DND-41 (cell line): ENCODE measurements at regions not wholly inside any gene's neighbourhood (a gene's known extent, or its start where the extent isn't known, plus 50 kb on each side); places are given as distances from the start of the nearest gene placed in this dataset.

Source experiments
- CTCF ChIP-seq: IDR thresholded peaks from 2 replicates; pipeline ENCODE4 v1.5.1; 2012; ENCODE audit warnings: borderline replicate concordance, low read length, moderate library complexity, mild to moderate bottlenecking; ENCODE audit not compliant: poor library complexity, severe bottlenecking; ENCODE audit errors: extremely low read depth
- EZH2 ChIP-seq: IDR thresholded peaks from 3 replicates; pipeline ENCODE4 v1.6.1; 2012; ENCODE audit warnings: borderline replicate concordance, low read depth, mild to moderate bottlenecking, moderate library complexity, low read length, inconsistent platforms; ENCODE audit not compliant: severe bottlenecking

- TF ChIP-seq CTCF (no peak), EZH2 (no peak)
Measured at GRCh38 chr2:160968183-160968582, 192.0 kb upstream of the TANK start.
